Lower leg skin (tissue), 3 donors: ENCODE measurements at regions not wholly inside any gene's neighbourhood (a gene's known extent, or its start where the extent isn't known, plus 50 kb on each side); places are given as distances from the start of the nearest gene placed in this dataset.

Experiments used
- POLR2A ChIP-seq, 2 donors: fragments of 450-650 bp; IDR thresholded peaks; one replicate each; pipeline ENCODE4 v1.6.1; 2016 to 2017; ENCODE audit warnings: antibody characterized with exemption in 2 of 2, mild to moderate bottlenecking in 1 of 2, moderate library complexity in 1 of 2
- TF ChIP-seq, protein P1 (sequence below), 3 donors: fragments of 450-650 bp; IDR thresholded peaks; one replicate each; pipeline ENCODE4 v1.5.1; 2016; ENCODE audit warnings: antibody characterized with exemption in 3 of 3, mild to moderate bottlenecking in 3 of 3, moderate library complexity in 2 of 3

DNA sequence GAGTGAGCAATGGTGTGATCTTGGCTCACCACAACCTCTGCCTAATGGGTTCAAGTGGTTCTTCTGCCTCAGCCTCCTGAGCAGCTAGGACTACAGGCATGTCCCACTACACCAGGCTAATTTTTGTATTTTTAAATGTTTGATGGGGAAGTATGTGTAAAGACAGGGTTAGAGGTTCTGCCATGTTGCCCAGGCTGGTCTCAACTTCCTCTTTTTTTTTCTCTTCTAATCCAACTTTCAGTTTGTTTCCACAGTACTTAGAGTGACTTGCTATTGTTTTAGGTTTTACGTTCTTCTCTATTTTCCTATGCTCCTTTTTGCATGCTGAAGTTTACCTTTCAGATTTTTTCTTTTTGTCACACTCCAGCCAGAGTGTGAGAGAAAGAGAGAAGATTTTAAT is 1433.0 kb downstream of the UQCRFS1 start:
- TF ChIP-seq, protein P1, sequence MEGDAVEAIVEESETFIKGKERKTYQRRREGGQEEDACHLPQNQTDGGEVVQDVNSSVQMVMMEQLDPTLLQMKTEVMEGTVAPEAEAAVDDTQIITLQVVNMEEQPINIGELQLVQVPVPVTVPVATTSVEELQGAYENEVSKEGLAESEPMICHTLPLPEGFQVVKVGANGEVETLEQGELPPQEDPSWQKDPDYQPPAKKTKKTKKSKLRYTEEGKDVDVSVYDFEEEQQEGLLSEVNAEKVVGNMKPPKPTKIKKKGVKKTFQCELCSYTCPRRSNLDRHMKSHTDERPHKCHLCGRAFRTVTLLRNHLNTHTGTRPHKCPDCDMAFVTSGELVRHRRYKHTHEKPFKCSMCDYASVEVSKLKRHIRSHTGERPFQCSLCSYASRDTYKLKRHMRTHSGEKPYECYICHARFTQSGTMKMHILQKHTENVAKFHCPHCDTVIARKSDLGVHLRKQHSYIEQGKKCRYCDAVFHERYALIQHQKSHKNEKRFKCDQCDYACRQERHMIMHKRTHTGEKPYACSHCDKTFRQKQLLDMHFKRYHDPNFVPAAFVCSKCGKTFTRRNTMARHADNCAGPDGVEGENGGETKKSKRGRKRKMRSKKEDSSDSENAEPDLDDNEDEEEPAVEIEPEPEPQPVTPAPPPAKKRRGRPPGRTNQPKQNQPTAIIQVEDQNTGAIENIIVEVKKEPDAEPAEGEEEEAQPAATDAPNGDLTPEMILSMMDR (IDR thresholded peaks at IDR 0.05) = no peak
- no peak for TF ChIP-seq POLR2A (IDR thresholded peaks at IDR 0.05)
